ENCODE measurements at regions not wholly inside any gene's neighbourhood (a gene's known extent, or its start where the extent isn't known, plus 50 kb on each side); places are given as distances from the start of the nearest gene placed in this dataset.

- no peak for ATAC-seq
- DNase-seq: no peak
- no peak for TF ChIP-seq CTCF (IDR thresholded peaks at IDR 0.05)
- H3K27me3 ChIP-seq: no peaks in the 10 kb centered on the region
- WGBS, 2 donors: 59% methylated on average over 2 of the region's 2 CpGs
- no peaks in the 10 kb centered on the region for H3K36me3 ChIP-seq
- H3K4me1 ChIP-seq: no peaks in the 10 kb centered on the region
- no peak overlapping the region for H3K27ac ChIP-seq
- H3K4me3 ChIP-seq: no peak overlapping the region
- intact Hi-C loops (cut with DNase I): no loop called here
- peaks cover 0 to 7% (median 0%) of the 10 kb centered on the region in 11 donors for H3K9me3 ChIP-seq
Observed at GRCh38 chr4:171473155-171473554, 340.0 kb upstream of the GALNTL6 start.

- Histone ChIP-seq H3K4me3 (no peak overlapping the region), H3K27ac (no peak overlapping the region), H3K36me3 (no peaks in the 10 kb centered on the region), H3K9me3 (peaks cover 0 to 7% (median 0%) of the 10 kb centered on the region in 11 donors), H3K27me3 (no peaks in the 10 kb centered on the region), H3K4me1 (no peaks in the 10 kb centered on the region)
- DNase-seq (no peak), ATAC-seq (no peak)
- 82 to 84% methylated on average over 4 of the region's 4 CpGs for WGBS, 2 donors
- no peak for TF ChIP-seq CTCF (IDR thresholded peaks at IDR 0.05)
- intact Hi-C loops (cut with DNase I): no loop called here
Observed at GRCh38 chr4:171472230-171472629, 341.0 kb upstream of the GALNTL6 start.

- TF ChIP-seq CTCF (IDR thresholded peaks at IDR 0.05): no peak
- Histone ChIP-seq H3K9me3 (peaks cover 0 to 13% (median under 1%) of the 10 kb centered on the region in 11 donors), H3K27me3 (no peaks in the 10 kb centered on the region), H3K27ac (no peak overlapping the region), H3K4me1 (no peaks in the 10 kb centered on the region), H3K4me3 (no peak overlapping the region), H3K36me3 (no peaks in the 10 kb centered on the region)
- ATAC-seq: no peak
- DNase-seq: no peak
- WGBS, 2 donors: 51 to 58% methylated on average over 3 of the region's 3 CpGs
- intact Hi-C loops (cut with DNase I): no loop called here
Observed at GRCh38 chr4:171464499-171464898, 348.7 kb upstream of the GALNTL6 start.

- H3K27ac ChIP-seq: no peak overlapping the region
- no peaks in the 10 kb centered on the region for H3K36me3 ChIP-seq
- no peaks in the 10 kb centered on the region for H3K27me3 ChIP-seq
- intact Hi-C loops (cut with DNase I): no loop called here
- H3K4me1 ChIP-seq: no peaks in the 10 kb centered on the region
- H3K9me3 ChIP-seq: peaks cover 0 to 26% (median 8%) of the 10 kb centered on the region in 11 donors
- ATAC-seq (no peak), DNase-seq (no peak)
- TF ChIP-seq CTCF (IDR thresholded peaks at IDR 0.05): no peak
- no peak overlapping the region for H3K4me3 ChIP-seq
Observed at GRCh38 chr4:171461191-171461590, 352.0 kb upstream of the GALNTL6 start.

All from heart right ventricle (tissue), 16 donors.